ENCODE measurements at regions not wholly inside any gene's neighbourhood (a gene's known extent, or its start where the extent isn't known, plus 50 kb on each side); places are given as distances from the start of the nearest gene placed in this dataset.
"Not testable (repeated sequence)": the region's sequence is repeated elsewhere in the genome, so short reads cannot be mapped to it uniquely, and the experiment has no call there.

GRCh38 chr7:81150951-81151361 is 232.1 kb upstream of the SEMA3C start:
- DNase-seq (ENCODE audit: extremely low spot score) = no peak
- 81% methylated on average over 1 of the region's 1 CpG for WGBS
- Histone ChIP-seq H3K36me3 (ENCODE audit: insufficient read depth) (no peaks in the 10 kb centered on the region), H3K4me3 (ENCODE audit: low read depth, low read length) (no peak overlapping the region), H3K27ac (ENCODE audit: low read depth) (no peak overlapping the region), H3K4me1 (ENCODE audit: insufficient read depth) (no peaks in the 10 kb centered on the region)

- H3K36me3 ChIP-seq (ENCODE audit: insufficient read depth) = no peaks in the 10 kb centered on the region
- WGBS = 59% methylated on average over 2 of the region's 2 CpGs
- no peak overlapping the region for H3K27ac ChIP-seq (ENCODE audit: low read depth)
- H3K4me1 ChIP-seq (ENCODE audit: insufficient read depth) = no peaks in the 10 kb centered on the region
- H3K4me3 ChIP-seq (ENCODE audit: low read depth, low read length) = no peak overlapping the region
- no peak for DNase-seq (ENCODE audit: extremely low spot score)
These were observed 225.0 kb upstream of the SEMA3C start for GRCh38 chr7:81143856-81144255.

GRCh38 chr7:81141257-81142205 is 222.7 kb upstream of the SEMA3C start:
- not testable (repeated sequence) for H3K4me1 ChIP-seq (ENCODE audit: insufficient read depth); H3K27ac ChIP-seq (ENCODE audit: low read depth); H3K36me3 ChIP-seq (ENCODE audit: insufficient read depth); DNase-seq (ENCODE audit: extremely low spot score); H3K4me3 ChIP-seq (ENCODE audit: low read depth, low read length)
- 95% methylated on average over 45 of the region's 45 CpGs for WGBS

- no peaks in the 10 kb centered on the region for H3K36me3 ChIP-seq (ENCODE audit: insufficient read depth)
- no peak for DNase-seq (ENCODE audit: extremely low spot score)
- H3K27ac ChIP-seq (ENCODE audit: low read depth) = no peak overlapping the region
- no peak overlapping the region for H3K4me3 ChIP-seq (ENCODE audit: low read depth, low read length)
- WGBS = 84% methylated on average over 3 of the region's 3 CpGs
- no peaks in the 10 kb centered on the region for H3K4me1 ChIP-seq (ENCODE audit: insufficient read depth)
These were observed 221.9 kb upstream of the SEMA3C start for GRCh38 chr7:81140775-81141174.

GRCh38 chr7:81140252-81140651 is 221.4 kb upstream of the SEMA3C start:
- Histone ChIP-seq H3K27ac (ENCODE audit: low read depth) (no peak overlapping the region), H3K36me3 (ENCODE audit: insufficient read depth) (no peaks in the 10 kb centered on the region), H3K4me1 (ENCODE audit: insufficient read depth) (no peaks in the 10 kb centered on the region), H3K4me3 (ENCODE audit: low read depth, low read length) (no peak overlapping the region)
- DNase-seq (ENCODE audit: extremely low spot score) = peak; percentile 11
- 63% methylated on average over 2 of the region's 2 CpGs for WGBS

GRCh38 chr7:81138870-81139269 is 220.0 kb upstream of the SEMA3C start:
- Histone ChIP-seq H3K4me3 (ENCODE audit: low read depth, low read length) (no peak overlapping the region), H3K36me3 (ENCODE audit: insufficient read depth) (no peaks in the 10 kb centered on the region), H3K27ac (ENCODE audit: low read depth) (no peak overlapping the region), H3K4me1 (ENCODE audit: insufficient read depth) (no peaks in the 10 kb centered on the region)
- no peak for DNase-seq (ENCODE audit: extremely low spot score)
- 13% methylated on average over 1 of the region's 1 CpG for WGBS

GRCh38 chr7:81135324-81135723 is 216.5 kb upstream of the SEMA3C start:
- Histone ChIP-seq H3K27ac (ENCODE audit: low read depth) (no peak overlapping the region), H3K4me3 (ENCODE audit: low read depth, low read length) (no peak overlapping the region), H3K36me3 (ENCODE audit: insufficient read depth) (no peaks in the 10 kb centered on the region), H3K4me1 (ENCODE audit: insufficient read depth) (no peaks in the 10 kb centered on the region)
- no peak for DNase-seq (ENCODE audit: extremely low spot score)
- WGBS = 71% methylated on average over 4 of the region's 4 CpGs

GRCh38 chr7:81128011-81128410 is 209.2 kb upstream of the SEMA3C start:
- Histone ChIP-seq H3K36me3 (ENCODE audit: insufficient read depth) (no peaks in the 10 kb centered on the region), H3K4me1 (ENCODE audit: insufficient read depth) (no peaks in the 10 kb centered on the region), H3K27ac (ENCODE audit: low read depth) (no peak overlapping the region), H3K4me3 (ENCODE audit: low read depth, low read length) (no peak overlapping the region)
- DNase-seq (ENCODE audit: extremely low spot score) = no peak
- WGBS = 56% methylated on average over 1 of the region's 1 CpG

- H3K4me3 ChIP-seq (ENCODE audit: low read depth, low read length) = no peak overlapping the region
- WGBS = 79% methylated on average over 4 of the region's 4 CpGs
- no peak overlapping the region for H3K27ac ChIP-seq (ENCODE audit: low read depth)
- no peaks in the 10 kb centered on the region for H3K36me3 ChIP-seq (ENCODE audit: insufficient read depth)
- DNase-seq (ENCODE audit: extremely low spot score) = no peak
- no peaks in the 10 kb centered on the region for H3K4me1 ChIP-seq (ENCODE audit: insufficient read depth)
These were observed 202.0 kb upstream of the SEMA3C start for GRCh38 chr7:81120803-81121202.

- Histone ChIP-seq H3K4me3 (ENCODE audit: low read depth, low read length) (no peak overlapping the region), H3K4me1 (ENCODE audit: insufficient read depth) (no peaks in the 10 kb centered on the region), H3K36me3 (ENCODE audit: insufficient read depth) (no peaks in the 10 kb centered on the region), H3K27ac (ENCODE audit: low read depth) (no peak overlapping the region)
- no peak for DNase-seq (ENCODE audit: extremely low spot score)
- WGBS = 95% methylated on average over 4 of the region's 4 CpGs
These were observed 201.3 kb upstream of the SEMA3C start for GRCh38 chr7:81120111-81120510.

- no peak for DNase-seq (ENCODE audit: extremely low spot score)
- no peak overlapping the region for H3K4me3 ChIP-seq (ENCODE audit: low read depth, low read length)
- H3K4me1 ChIP-seq (ENCODE audit: insufficient read depth) = no peaks in the 10 kb centered on the region
- H3K27ac ChIP-seq (ENCODE audit: low read depth) = no peak overlapping the region
- no peaks in the 10 kb centered on the region for H3K36me3 ChIP-seq (ENCODE audit: insufficient read depth)
- WGBS = 92% methylated on average over 1 of the region's 1 CpG
These were observed 195.8 kb upstream of the SEMA3C start for GRCh38 chr7:81114633-81115032.

- no peak for DNase-seq (ENCODE audit: extremely low spot score)
- Histone ChIP-seq H3K27ac (ENCODE audit: low read depth) (no peak overlapping the region), H3K4me3 (ENCODE audit: low read depth, low read length) (no peak overlapping the region), H3K36me3 (ENCODE audit: insufficient read depth) (no peaks in the 10 kb centered on the region), H3K4me1 (ENCODE audit: insufficient read depth) (no peaks in the 10 kb centered on the region)
- WGBS = 98% methylated on average over 1 of the region's 1 CpG
These were observed 193.9 kb upstream of the SEMA3C start for GRCh38 chr7:81112731-81113130.

- Histone ChIP-seq H3K4me3 (ENCODE audit: low read depth, low read length) (no peak overlapping the region), H3K27ac (ENCODE audit: low read depth) (no peak overlapping the region)
- 19% methylated on average over 11 of the region's 11 CpGs for WGBS
These were observed 193.1 kb upstream of the SEMA3C start for GRCh38 chr7:81111781-81112540.

GRCh38 chr7:81111358-81111757 is 192.5 kb upstream of the SEMA3C start:
- H3K4me3 ChIP-seq (ENCODE audit: low read depth, low read length) = no peak overlapping the region
- WGBS = 42% methylated on average over 1 of the region's 1 CpG
- no peaks in the 10 kb centered on the region for H3K36me3 ChIP-seq (ENCODE audit: insufficient read depth)
- DNase-seq (ENCODE audit: extremely low spot score) = no peak
- no peak overlapping the region for H3K27ac ChIP-seq (ENCODE audit: low read depth)
- H3K4me1 ChIP-seq (ENCODE audit: insufficient read depth) = no peaks in the 10 kb centered on the region

More at GRCh38 chr7:81111781-81112540, 193.1 kb upstream of the SEMA3C start:
- DNase-seq (ENCODE audit: extremely low spot score) = peak; percentile 25
- Histone ChIP-seq H3K36me3 (ENCODE audit: insufficient read depth) (no peaks in the 10 kb centered on the region), H3K4me1 (ENCODE audit: insufficient read depth) (no peaks in the 10 kb centered on the region)

All from urinary bladder (tissue), 3 donors.